ENCODE measurements at regions not wholly inside any gene's neighbourhood (a gene's known extent, or its start where the extent isn't known, plus 50 kb on each side); places are given as distances from the start of the nearest gene placed in this dataset.

- Histone ChIP-seq H3K36me3 (ENCODE audit: control insufficient read depth, low read length) (no peaks in the 10 kb centered on the region), H3K4me2 (ENCODE audit: low read length) (no peak overlapping the region), H3K4me3 (ENCODE audit: low read length) (no peak overlapping the region), H4K20me1 (ENCODE audit: control insufficient read depth, insufficient read depth, low read depth, low read length) (no peaks in the 10 kb centered on the region), H3K9me2 (replicated peaks; ENCODE audit: control insufficient read depth, low read length) (no peaks in the 10 kb centered on the region), H3K9me3 (ENCODE audit: control insufficient read depth, insufficient read depth, low read length) (no peaks in the 10 kb centered on the region; the same call in 1 of the 2 replicates), H3K79me2 (ENCODE audit: control insufficient read depth, low read length) (no peaks in the 10 kb centered on the region), H3K27ac (ENCODE audit: low read depth, low read length) (no peak overlapping the region), H3K4me1 (ENCODE audit: control insufficient read depth, low read length) (no peaks in the 10 kb centered on the region), H3F3A (ENCODE audit: control insufficient read depth, insufficient read depth) (no peaks in the 10 kb centered on the region), H3K27me3 (ENCODE audit: control insufficient read depth, low read length) (peaks cover 4% of the 10 kb centered on the region; the same call in 1 of the 2 replicates)
- TF ChIP-seq CTCF (IDR thresholded peaks at IDR 0.05; ENCODE audit: low read depth, low read length, poor library complexity, severe bottlenecking) = no peak
- no peak for TF ChIP-seq EZH2phosphoT487 (IDR thresholded peaks at IDR 0.05; ENCODE audit: borderline replicate concordance, low read length)
These were observed 529.1 kb upstream of the BRINP1 start for GRCh38 chr9:119898316-119898715.

- no peaks in the 10 kb centered on the region for H3K9me3 ChIP-seq (ENCODE audit: control insufficient read depth, insufficient read depth, low read length)
- no peak overlapping the region for H3K27ac ChIP-seq (ENCODE audit: low read depth, low read length)
- H3K27me3 ChIP-seq (ENCODE audit: control insufficient read depth, low read length) = no peaks in the 10 kb centered on the region; the same call in none of the 2 replicates
- H3K4me3 ChIP-seq (ENCODE audit: low read length) = no peak overlapping the region
- no peak for TF ChIP-seq CTCF (IDR thresholded peaks at IDR 0.05; ENCODE audit: low read depth, low read length, poor library complexity, severe bottlenecking)
- no peak for TF ChIP-seq EZH2phosphoT487 (IDR thresholded peaks at IDR 0.05; ENCODE audit: borderline replicate concordance, low read length)
- no peaks in the 10 kb centered on the region for H3K36me3 ChIP-seq (ENCODE audit: control insufficient read depth, low read length)
- no peaks in the 10 kb centered on the region for H3K4me1 ChIP-seq (ENCODE audit: control insufficient read depth, low read length)
- H3K9me2 ChIP-seq (replicated peaks; ENCODE audit: control insufficient read depth, low read length) = no peaks in the 10 kb centered on the region
- no peak overlapping the region for H3K4me2 ChIP-seq (ENCODE audit: low read length)
- no peaks in the 10 kb centered on the region for H3F3A ChIP-seq (ENCODE audit: control insufficient read depth, insufficient read depth)
- H3K79me2 ChIP-seq (ENCODE audit: control insufficient read depth, low read length) = no peaks in the 10 kb centered on the region
- no peaks in the 10 kb centered on the region for H4K20me1 ChIP-seq (ENCODE audit: control insufficient read depth, insufficient read depth, low read depth, low read length)
These were observed 515.2 kb upstream of the BRINP1 start for GRCh38 chr9:119884438-119884837.

GRCh38 chr9:119881898-119882297 is 512.7 kb upstream of the BRINP1 start:
- no peaks in the 10 kb centered on the region for H3K4me1 ChIP-seq (ENCODE audit: control insufficient read depth, low read length)
- no peaks in the 10 kb centered on the region for H3K9me2 ChIP-seq (replicated peaks; ENCODE audit: control insufficient read depth, low read length)
- H3K79me2 ChIP-seq (ENCODE audit: control insufficient read depth, low read length) = no peaks in the 10 kb centered on the region
- no peaks in the 10 kb centered on the region; the same call in none of the 2 replicates for H3K27me3 ChIP-seq (ENCODE audit: control insufficient read depth, low read length)
- no peaks in the 10 kb centered on the region for H4K20me1 ChIP-seq (ENCODE audit: control insufficient read depth, insufficient read depth, low read depth, low read length)
- no peak overlapping the region for H3K4me3 ChIP-seq (ENCODE audit: low read length)
- TF ChIP-seq EZH2phosphoT487 (IDR thresholded peaks at IDR 0.05; ENCODE audit: borderline replicate concordance, low read length) = no peak
- no peak for TF ChIP-seq CTCF (IDR thresholded peaks at IDR 0.05; ENCODE audit: low read depth, low read length, poor library complexity, severe bottlenecking)
- no peaks in the 10 kb centered on the region for H3K9me3 ChIP-seq (ENCODE audit: control insufficient read depth, insufficient read depth, low read length)
- no peak overlapping the region for H3K4me2 ChIP-seq (ENCODE audit: low read length)
- H3K27ac ChIP-seq (ENCODE audit: low read depth, low read length) = no peak overlapping the region
- no peaks in the 10 kb centered on the region for H3F3A ChIP-seq (ENCODE audit: control insufficient read depth, insufficient read depth)
- H3K36me3 ChIP-seq (ENCODE audit: control insufficient read depth, low read length) = no peaks in the 10 kb centered on the region

Measured in DOHH2 (cell line).